Neuron (in vitro differentiated cells): ENCODE measurements at regions not wholly inside any gene's neighbourhood (a gene's known extent, or its start where the extent isn't known, plus 50 kb on each side); places are given as distances from the start of the nearest gene placed in this dataset.
"Not testable (repeated sequence)": the region's sequence is repeated elsewhere in the genome, so short reads cannot be mapped to it uniquely, and the experiment has no call there.

Source experiments
- H2AFZ ChIP-seq: one replicate; pipeline ENCODE4 v1.6.1; 2013; ENCODE audit warnings: low read depth, mild to moderate bottlenecking, inconsistent platforms, low read length, moderate library complexity
- H3K27me3 ChIP-seq: one replicate; pipeline ENCODE4 v1.6.1; 2013; ENCODE audit warnings: low read length; ENCODE audit not compliant: insufficient read depth
- H3K36me3 ChIP-seq: one replicate; pipeline ENCODE4 v1.6.1; 2013; ENCODE audit warnings: low read length; ENCODE audit not compliant: insufficient read depth
- H3K4me1 ChIP-seq: one replicate; pipeline ENCODE4 v1.6.1; 2013; ENCODE audit warnings: low read length; ENCODE audit not compliant: insufficient read depth
- H3K4me3 ChIP-seq: 2 replicates; pipeline ENCODE4 v1.5.1; 2013; ENCODE audit warnings: mild to moderate bottlenecking, low read length, moderate library complexity
- H3K9me3 ChIP-seq: one replicate; pipeline ENCODE4 v1.6.1; 2013; ENCODE audit warnings: low read length

DNA sequence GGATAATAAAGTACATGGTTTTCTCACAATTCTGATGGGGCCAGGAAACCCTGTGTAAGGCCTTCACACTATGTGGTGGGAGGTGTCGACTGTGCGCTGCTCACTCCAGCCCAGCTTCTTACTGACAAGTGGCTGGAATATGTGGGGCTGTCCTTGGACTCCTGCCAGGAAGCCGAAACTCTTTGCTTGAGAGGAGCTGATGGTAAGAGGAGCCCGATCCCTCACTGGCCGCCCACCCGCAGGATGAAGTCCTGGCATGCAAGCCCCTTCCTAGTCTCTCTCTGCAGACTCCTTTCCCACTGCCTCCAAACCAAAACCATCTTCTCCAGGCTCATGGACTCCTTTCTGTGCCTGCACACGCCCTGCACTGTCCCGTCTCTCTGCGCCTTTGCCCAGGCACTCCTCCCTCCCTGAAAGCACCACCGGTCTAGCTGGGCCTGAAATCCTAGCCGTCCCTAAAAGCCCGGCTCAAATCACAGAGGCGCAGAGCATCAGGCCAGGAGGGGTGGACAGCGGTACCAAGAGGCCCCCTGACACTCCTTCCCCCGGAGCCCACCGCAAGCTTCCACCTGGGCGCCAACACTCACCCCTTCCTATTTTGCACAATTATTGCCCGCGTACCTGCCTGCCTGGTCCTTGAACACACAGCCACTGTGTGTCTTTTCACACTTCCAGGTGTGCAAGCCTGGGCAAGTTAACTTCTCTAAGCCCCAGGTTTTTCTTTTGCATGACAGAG is 125.8 kb upstream of the ZNF746 start:
- H2AFZ ChIP-seq, H3K27me3 ChIP-seq, H3K9me3 ChIP-seq: not testable (repeated sequence)
- H3K36me3 ChIP-seq: peaks cover 29% of the 10 kb centered on the region
- peak overlapping the region; percentile 79 for H3K4me3 ChIP-seq
- H3K4me1 ChIP-seq: peaks cover 10% of the 10 kb centered on the region

DNA sequence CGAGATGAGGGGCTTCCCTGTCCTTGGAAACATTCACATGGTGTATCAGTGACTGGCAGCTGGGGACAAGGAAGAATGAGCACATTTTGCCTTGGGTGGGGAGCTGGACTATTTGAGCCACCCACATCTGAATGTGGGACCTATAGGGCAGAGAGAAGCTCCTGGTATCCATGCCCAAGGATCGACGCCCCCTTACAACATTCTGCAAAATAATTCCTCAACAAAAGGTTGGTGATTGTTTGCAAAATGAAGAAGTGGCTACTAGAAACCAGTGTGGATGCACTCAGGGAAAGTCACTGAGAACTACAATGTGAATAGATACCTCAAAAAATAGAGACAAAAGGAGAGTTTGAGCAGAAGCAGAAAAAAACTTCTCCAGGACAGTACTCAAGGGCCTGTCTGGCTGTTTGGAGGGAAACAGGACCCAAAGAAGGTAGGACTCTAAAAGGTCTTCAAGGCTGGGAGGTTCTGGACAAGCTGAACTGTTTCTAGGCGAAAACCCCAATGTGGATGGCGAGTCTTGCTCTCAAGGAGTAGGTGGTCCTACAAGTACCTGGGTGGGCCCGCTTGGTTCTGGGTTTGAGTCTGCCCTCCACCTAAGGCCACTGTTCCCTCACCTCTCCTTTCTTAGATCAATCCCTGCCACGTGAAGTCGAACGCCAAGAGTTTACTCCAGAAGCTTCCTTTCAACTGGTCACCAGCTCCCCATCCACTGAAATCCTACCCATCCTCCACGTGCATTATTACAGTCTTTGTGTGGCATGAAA is 125.0 kb upstream of the ZNF746 start:
- Histone ChIP-seq H3K4me3 (peak overlapping the region; percentile 79), H3K4me1 (peaks cover 10% of the 10 kb centered on the region), H2AFZ (no peak overlapping the region), H3K27me3 (no peaks in the 10 kb centered on the region), H3K36me3 (peaks cover 37% of the 10 kb centered on the region), H3K9me3 (no peaks in the 10 kb centered on the region)

GRCh38 chr7:149621776-149622175 is 124.2 kb upstream of the ZNF746 start:
- no peak overlapping the region for H3K4me3 ChIP-seq
- no peaks in the 10 kb centered on the region for H3K9me3 ChIP-seq
- no peak overlapping the region for H2AFZ ChIP-seq
- H3K4me1 ChIP-seq: peaks cover 10% of the 10 kb centered on the region
- H3K27me3 ChIP-seq: no peaks in the 10 kb centered on the region
- peaks cover 46% of the 10 kb centered on the region for H3K36me3 ChIP-seq

- Histone ChIP-seq H3K4me1 (peaks cover 10% of the 10 kb centered on the region), H3K9me3 (no peaks in the 10 kb centered on the region), H3K36me3 (peaks cover 54% of the 10 kb centered on the region), H2AFZ (no peak overlapping the region), H3K27me3 (no peaks in the 10 kb centered on the region), H3K4me3 (no peak overlapping the region)
Measured at GRCh38 chr7:149620961-149621360, 123.4 kb upstream of the ZNF746 start.

GRCh38 chr7:149616898-149617297 is 119.3 kb upstream of the ZNF746 start:
- no peak overlapping the region for H3K4me3 ChIP-seq
- peaks cover 88% of the 10 kb centered on the region for H3K36me3 ChIP-seq
- H2AFZ ChIP-seq: no peak overlapping the region
- H3K4me1 ChIP-seq: no peaks in the 10 kb centered on the region
- H3K9me3 ChIP-seq: no peaks in the 10 kb centered on the region
- H3K27me3 ChIP-seq: no peaks in the 10 kb centered on the region

DNA sequence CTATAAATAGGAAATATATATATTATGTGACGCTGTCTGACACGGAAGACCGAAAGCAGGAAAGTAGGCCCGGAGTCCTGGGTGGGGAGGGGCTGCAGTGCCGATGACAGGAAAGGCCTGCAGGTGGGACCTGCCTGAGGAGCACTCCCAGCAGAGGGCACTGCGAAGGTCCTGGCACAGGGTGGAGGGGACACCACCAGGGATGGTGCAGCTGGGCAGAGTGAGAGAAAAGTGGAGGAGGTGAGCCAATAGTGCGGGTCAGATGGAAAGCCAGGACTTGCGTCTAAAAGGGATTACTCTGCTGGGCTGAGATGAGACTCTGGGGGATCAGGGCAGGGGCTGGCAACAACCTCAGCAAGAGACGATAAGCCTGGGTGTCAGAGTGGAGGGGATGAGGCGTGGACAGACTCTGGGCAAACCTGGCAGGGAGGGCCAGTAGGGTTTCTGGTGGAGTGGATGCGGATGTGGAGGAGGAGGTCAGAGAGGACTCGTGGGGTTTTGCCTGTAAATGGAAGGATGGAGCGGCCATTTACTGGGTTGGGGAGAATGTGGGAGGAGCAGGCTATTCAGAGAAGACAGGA is 118.2 kb upstream of the ZNF746 start:
- H3K27me3 ChIP-seq: no peaks in the 10 kb centered on the region
- H3K4me1 ChIP-seq: no peaks in the 10 kb centered on the region
- no peaks in the 10 kb centered on the region for H3K9me3 ChIP-seq
- H3K36me3 ChIP-seq: peaks cover 96% of the 10 kb centered on the region
- H3K4me3 ChIP-seq: no peak overlapping the region
- no peak overlapping the region for H2AFZ ChIP-seq

DNA sequence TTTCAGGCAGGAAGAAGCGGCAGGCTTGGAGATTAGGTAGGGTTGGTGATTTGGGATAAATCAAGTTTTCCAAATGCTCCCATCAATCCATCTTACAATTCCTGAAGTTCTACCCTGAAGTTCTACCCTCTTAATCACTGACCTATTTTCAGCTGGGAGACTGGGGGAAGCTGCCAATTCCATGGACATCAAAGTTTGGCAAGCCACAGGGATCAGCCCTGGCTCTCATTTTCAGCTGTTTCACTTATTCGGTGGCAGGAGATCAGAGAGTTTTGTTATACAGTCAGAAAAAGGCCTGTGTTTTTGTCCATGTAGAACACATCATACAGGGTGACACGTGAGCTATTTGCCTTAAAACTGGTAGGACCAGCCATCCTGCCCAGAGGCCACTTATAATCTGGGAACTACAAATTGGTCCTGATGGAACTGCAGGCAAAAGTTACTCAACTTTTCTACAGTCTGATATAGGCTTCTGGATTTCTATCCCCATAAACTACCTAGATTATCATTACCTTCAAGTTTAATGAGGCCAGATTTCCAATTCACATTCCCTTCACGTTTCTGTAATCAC is 112.9 kb upstream of the ZNF746 start:
- H3K36me3 ChIP-seq: peaks cover 83% of the 10 kb centered on the region
- H3K4me3 ChIP-seq: no peak overlapping the region
- peaks cover 8% of the 10 kb centered on the region for H3K9me3 ChIP-seq
- no peaks in the 10 kb centered on the region for H3K4me1 ChIP-seq
- H3K27me3 ChIP-seq: no peaks in the 10 kb centered on the region
- H2AFZ ChIP-seq: no peak overlapping the region

DNA sequence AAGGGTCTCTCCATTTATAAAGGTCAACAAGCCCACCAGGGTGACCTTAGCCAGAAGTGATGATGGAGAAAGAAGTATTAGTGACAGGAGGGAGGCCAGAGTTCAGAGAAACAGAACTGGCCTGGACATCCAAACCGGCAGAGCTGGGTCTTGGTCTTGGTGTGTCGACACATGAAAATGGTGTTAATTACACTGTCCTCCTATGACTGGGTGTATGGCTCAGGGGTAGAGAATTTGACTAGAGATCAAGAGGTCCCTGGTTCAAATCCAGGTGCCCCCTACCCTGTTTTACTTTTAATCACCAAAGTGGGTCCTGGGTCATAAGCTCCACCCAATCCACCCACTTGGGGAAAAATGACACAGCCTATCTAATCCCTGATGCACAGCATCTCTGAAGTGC is 110.6 kb upstream of the ZNF746 start:
- H3K36me3 ChIP-seq: peaks cover 63% of the 10 kb centered on the region
- H3K27me3 ChIP-seq: no peaks in the 10 kb centered on the region
- peaks cover 8% of the 10 kb centered on the region for H3K9me3 ChIP-seq
- H3K4me3 ChIP-seq: no peak overlapping the region
- H3K4me1 ChIP-seq: no peaks in the 10 kb centered on the region
- H2AFZ ChIP-seq: no peak overlapping the region

- no peaks in the 10 kb centered on the region for H3K4me1 ChIP-seq
- peaks cover 8% of the 10 kb centered on the region for H3K9me3 ChIP-seq
Measured at GRCh38 chr7:149607683-149608082, 110.1 kb upstream of the ZNF746 start.

DNA sequence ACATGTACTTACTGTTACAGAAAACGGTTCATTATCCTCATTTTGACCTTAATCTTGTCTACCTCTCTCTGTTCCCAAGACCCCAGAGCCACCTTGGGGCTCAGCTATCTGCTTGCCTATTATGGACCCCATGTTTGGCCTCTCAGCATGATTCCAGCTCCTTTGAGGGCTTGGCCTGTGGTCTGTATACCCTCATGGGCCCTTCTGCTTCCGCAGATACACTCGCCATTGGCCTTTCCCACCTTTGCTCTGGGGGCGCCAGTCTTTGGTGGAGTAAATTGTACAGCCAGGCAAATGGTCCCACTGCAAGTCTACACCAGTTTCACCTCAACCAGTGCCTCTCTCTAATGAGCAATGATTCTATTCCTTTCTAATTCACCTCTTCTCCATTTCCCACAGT is 109.2 kb upstream of the ZNF746 start:
- Histone ChIP-seq H3K4me1 (no peaks in the 10 kb centered on the region), H3K4me3 (no peak overlapping the region), H3K27me3 (no peaks in the 10 kb centered on the region), H2AFZ (no peak overlapping the region), H3K36me3 (peaks cover 62% of the 10 kb centered on the region), H3K9me3 (peaks cover 8% of the 10 kb centered on the region)

More at GRCh38 chr7:149607683-149608082, 110.1 kb upstream of the ZNF746 start:
- no peak overlapping the region for H3K4me3 ChIP-seq
- peaks cover 61% of the 10 kb centered on the region for H3K36me3 ChIP-seq
- H3K27me3 ChIP-seq: no peaks in the 10 kb centered on the region
- no peak overlapping the region for H2AFZ ChIP-seq

DNA sequence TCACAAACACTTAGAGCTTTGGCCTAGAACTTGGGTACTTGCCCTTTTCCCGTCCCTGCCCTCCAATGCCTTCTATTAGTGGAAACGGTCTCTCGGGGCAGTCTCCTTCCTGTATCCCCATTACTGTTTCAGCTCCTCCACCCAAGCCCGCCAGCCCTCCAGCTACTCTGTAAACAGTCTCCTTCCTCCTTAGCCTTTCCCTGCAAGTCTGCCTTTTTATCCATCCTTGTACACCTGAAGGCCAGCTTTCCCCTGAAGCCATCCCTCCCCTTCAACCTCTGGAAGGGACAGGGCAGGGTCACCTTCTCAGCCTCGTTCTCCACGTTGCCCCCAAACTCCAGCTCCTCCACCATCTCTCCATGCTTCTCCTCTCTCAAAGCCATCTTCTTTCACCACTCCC is 108.1 kb upstream of the ZNF746 start:
- Histone ChIP-seq H3K4me3 (no peak overlapping the region), H3K4me1 (no peaks in the 10 kb centered on the region), H3K9me3 (peaks cover 8% of the 10 kb centered on the region), H2AFZ (no peak overlapping the region), H3K27me3 (no peaks in the 10 kb centered on the region), H3K36me3 (peaks cover 56% of the 10 kb centered on the region)

DNA sequence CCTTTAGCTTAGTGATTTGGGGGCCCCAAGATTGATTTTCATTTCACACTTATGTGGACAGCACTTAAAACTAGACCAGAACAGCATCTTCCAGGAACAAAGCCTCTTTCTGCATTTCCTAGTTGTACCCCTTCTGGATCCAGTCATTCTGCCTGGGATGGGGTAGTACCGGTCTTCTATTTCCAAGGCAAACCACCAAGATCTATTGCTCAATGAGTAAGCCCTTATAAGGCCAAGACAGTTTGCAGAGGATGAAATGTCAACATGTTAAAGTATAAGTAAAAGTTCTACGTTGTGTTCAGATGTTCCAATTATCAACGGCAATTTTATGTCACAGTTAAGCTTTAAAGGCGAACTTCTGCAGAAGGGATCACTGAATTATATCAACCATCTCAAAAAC is 106.9 kb upstream of the ZNF746 start:
- Histone ChIP-seq H3K4me3 (no peak overlapping the region), H3K27me3 (no peaks in the 10 kb centered on the region), H3K9me3 (peaks cover 6% of the 10 kb centered on the region), H3K4me1 (no peaks in the 10 kb centered on the region), H2AFZ (no peak overlapping the region), H3K36me3 (peaks cover 48% of the 10 kb centered on the region)

DNA sequence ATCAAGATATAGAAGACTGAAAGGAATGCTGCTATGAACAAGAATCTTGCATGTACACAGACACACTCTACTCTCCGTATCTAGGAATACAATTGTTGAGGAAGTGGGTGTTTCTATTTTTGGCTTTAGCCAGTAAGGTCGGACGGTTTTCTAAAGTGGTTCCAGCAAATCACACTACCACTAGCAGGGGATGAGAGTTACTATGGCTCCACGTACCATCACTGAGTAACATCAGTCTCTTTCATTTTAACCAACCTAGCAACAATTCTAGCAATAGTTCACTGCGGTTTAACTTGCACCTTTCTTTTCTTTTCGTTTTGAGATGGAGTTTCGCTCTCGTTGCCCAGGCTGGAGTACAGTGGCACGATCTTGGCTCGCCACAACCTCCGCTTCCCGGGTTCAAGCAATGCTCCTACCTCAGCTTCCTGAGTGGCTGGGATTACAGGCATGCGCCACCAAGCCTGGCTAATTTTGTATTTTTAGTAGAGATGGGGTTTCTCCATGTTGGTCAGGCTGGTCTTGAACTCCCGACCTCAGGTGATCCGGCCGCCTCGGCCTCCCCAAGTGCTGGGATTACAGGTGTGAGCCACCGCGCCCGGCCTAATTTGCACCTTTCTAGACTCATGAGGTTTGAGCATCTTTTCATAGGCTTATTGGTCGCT is 103.2 kb upstream of the ZNF746 start:
- not testable (repeated sequence) for H2AFZ ChIP-seq, H3K4me3 ChIP-seq, H3K4me1 ChIP-seq, H3K9me3 ChIP-seq, H3K27me3 ChIP-seq
- H3K36me3 ChIP-seq: peaks cover 53% of the 10 kb centered on the region
